ENCODE measurements at regions not wholly inside any gene's neighbourhood (a gene's known extent, or its start where the extent isn't known, plus 50 kb on each side); places are given as distances from the start of the nearest gene placed in this dataset.
"Not testable (repeated sequence)": the region's sequence is repeated elsewhere in the genome, so short reads cannot be mapped to it uniquely, and the experiment has no call there.

- no peak for DNase-seq
Observed at GRCh38 chr2:33726415-33726814, 127.3 kb upstream of the FAM98A start.

GRCh38 chr2:33723329-33723728 is 124.2 kb upstream of the FAM98A start:
- DNase-seq = no peak

- DNase-seq = no peak
Observed at GRCh38 chr2:33719067-33719466, 120.0 kb upstream of the FAM98A start.

GRCh38 chr2:33712674-33713073 is 113.6 kb upstream of the FAM98A start:
- no peak for DNase-seq

- no peak for DNase-seq
Observed at GRCh38 chr2:33709951-33710350, 110.9 kb upstream of the FAM98A start.

- no peak for DNase-seq
Observed at GRCh38 chr2:33707312-33707711, 108.2 kb upstream of the FAM98A start.

GRCh38 chr2:33706410-33706809 is 107.3 kb upstream of the FAM98A start:
- no peak for DNase-seq

- no peak for DNase-seq
Observed at GRCh38 chr2:33704406-33704855, 105.3 kb upstream of the FAM98A start.

- no peak for DNase-seq
Observed at GRCh38 chr2:33696234-33696633, 97.1 kb upstream of the FAM98A start.

- DNase-seq = no peak
Observed at GRCh38 chr2:33694904-33695303, 95.8 kb upstream of the FAM98A start.

- DNase-seq = not testable (repeated sequence)
Observed at GRCh38 chr2:33690686-33691085, 91.6 kb upstream of the FAM98A start.

- DNase-seq = peak in 1 of 51 donors; percentile 41
Observed at GRCh38 chr2:33681364-33681757, 82.3 kb upstream of the FAM98A start.

- DNase-seq = peak in 2 of 51 donors; percentile 14 to 41
Observed at GRCh38 chr2:33680644-33681363, 81.7 kb upstream of the FAM98A start.

- no peak for DNase-seq
Observed at GRCh38 chr2:33678436-33678835, 79.3 kb upstream of the FAM98A start.

- DNase-seq = peak in 1 of 51 donors; percentile 42
Observed at GRCh38 chr2:33673937-33674336, 74.8 kb upstream of the FAM98A start.

GRCh38 chr2:33672896-33673295 is 73.8 kb upstream of the FAM98A start:
- DNase-seq = no peak

- DNase-seq = no peak
Observed at GRCh38 chr2:33672389-33672788, 73.3 kb upstream of the FAM98A start.

GRCh38 chr2:33671198-33671597 is 72.1 kb upstream of the FAM98A start:
- DNase-seq = no peak

- DNase-seq = no peak
Observed at GRCh38 chr2:33670392-33670937, 71.4 kb upstream of the FAM98A start.

- DNase-seq = peak in 2 of 51 donors; percentile 1 to 4
Observed at GRCh38 chr2:33666879-33667278, 67.8 kb upstream of the FAM98A start.

GRCh38 chr2:33665039-33665438 is 65.9 kb upstream of the FAM98A start:
- no peak for DNase-seq

GRCh38 chr2:33660416-33661123 is 61.5 kb upstream of the FAM98A start:
- no peak for DNase-seq
